DOHH2 (cell line): ENCODE measurements at regions not wholly inside any gene's neighbourhood (a gene's known extent, or its start where the extent isn't known, plus 50 kb on each side); places are given as distances from the start of the nearest gene placed in this dataset.

Source experiments
- CTCF ChIP-seq: fragments of 200-600 bp; sonication (generic); IDR thresholded peaks from one replicate; pipeline ENCODE4 v1.5.1; 2014; ENCODE audit warnings: antibody characterized with exemption, mild to moderate bottlenecking, low read depth, low read length; ENCODE audit not compliant: poor library complexity, severe bottlenecking
- EZH2phosphoT487 ChIP-seq: fragments of 200-600 bp; sonication (generic); IDR thresholded peaks from 2 replicates; pipeline ENCODE4 v1.6.1; 2017; ENCODE audit warnings: borderline replicate concordance, mild to moderate bottlenecking, antibody characterized with exemption, low read length, moderate library complexity, mixed read lengths

- TF ChIP-seq CTCF, result no peak
- no peak for TF ChIP-seq EZH2phosphoT487
Measured at GRCh38 chr13:80481588-80481987, 140.7 kb upstream of the SPRY2 start.
